BLaER1 treated with 17β-estradiol and CSF1 and Interleukin-3, amounts not matched to agents 10 nM and 100 nM (cell line): ENCODE measurements at regions not wholly inside any gene's neighbourhood (a gene's known extent, or its start where the extent isn't known, plus 50 kb on each side); places are given as distances from the start of the nearest gene placed in this dataset.

ENCODE experiments used
- H3K27ac ChIP-seq, 11 experiments: shearing (Covaris generic); formaldehyde crosslinking; 2 replicates each; pipeline ENCODE4 v1.8.1; 2022
- H3K27me3 ChIP-seq, 11 experiments: shearing (Covaris generic); formaldehyde crosslinking; 2 replicates each; pipeline ENCODE4 v1.8.1; 2022
- H3K36me3 ChIP-seq, 11 experiments: shearing (Covaris generic); formaldehyde crosslinking; 2 replicates each; pipeline ENCODE4 v1.8.1; 2022
- H3K4me1 ChIP-seq, 10 experiments: shearing (Covaris generic); formaldehyde crosslinking; 2 replicates each; pipeline ENCODE4 v1.8.1; 2022
- H3K4me2 ChIP-seq, 11 experiments: shearing (Covaris generic); formaldehyde crosslinking; 2 replicates each; pipeline ENCODE4 v1.8.1; 2022
- H3K4me3 ChIP-seq, 10 experiments: shearing (Covaris generic); formaldehyde crosslinking; 2 replicates each; pipeline ENCODE4 v1.8.1; 2022
- H3K9ac ChIP-seq, 11 experiments: shearing (Covaris generic); formaldehyde crosslinking; 2 replicates each; pipeline ENCODE4 v1.8.1; 2022
- H3K9me3 ChIP-seq, 11 experiments: shearing (Covaris generic); formaldehyde crosslinking; replicated peaks in 1 of 11; 2 replicates each; pipeline ENCODE4 v1.8.1; 2022
- H4K20me1 ChIP-seq, 11 experiments: shearing (Covaris generic); formaldehyde crosslinking; 2 replicates each; pipeline ENCODE4 v1.8.1; 2022
- Cebpa-rat ChIP-seq, 11 experiments: shearing (Covaris generic); IDR thresholded peaks; 2 replicates each; pipeline ENCODE4 v1.8.1; 2022

DNA sequence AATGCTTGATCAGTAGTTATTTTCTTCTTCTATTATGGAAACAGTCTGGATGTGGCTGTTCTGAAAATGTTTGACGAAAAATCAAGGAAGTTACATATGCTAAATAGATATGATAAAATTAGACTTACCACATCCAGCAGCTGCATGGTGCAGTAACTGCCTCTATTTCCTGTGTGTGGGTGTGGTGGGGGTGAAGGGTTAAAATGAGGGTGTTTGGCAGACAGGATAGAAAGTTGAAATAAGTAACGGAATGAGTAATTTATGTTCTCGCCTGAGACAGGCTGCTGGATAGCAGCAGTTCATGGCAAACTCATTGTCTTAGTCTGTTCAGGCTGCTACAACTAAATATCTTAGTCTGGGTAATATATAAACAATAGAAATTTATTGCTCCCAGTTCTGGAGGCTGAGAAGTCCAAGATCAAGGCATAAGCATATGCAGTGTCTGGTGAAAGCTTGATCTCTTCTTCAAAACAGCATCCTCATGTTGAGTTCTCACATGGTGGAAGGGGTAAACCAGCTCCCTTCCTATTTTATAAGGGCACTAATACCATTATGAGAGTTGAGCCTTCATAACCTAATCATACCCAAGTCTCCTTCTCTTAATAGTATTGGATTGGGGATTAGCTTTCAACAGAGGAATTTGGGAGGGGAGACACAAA is 1248.9 kb downstream of the SLITRK5 start:
- H3K36me3 ChIP-seq: peaks cover 0 to 24% (median 8%) of the 10 kb centered on the region in 11 experiments; a peak in 10 of 22 replicates
- peak overlapping the region; percentile 61 to 81 (median 71) for H3K4me2 ChIP-seq
- no peaks in the 10 kb centered on the region for H4K20me1 ChIP-seq
- H3K4me1 ChIP-seq: peaks cover 27 to 40% (median 31%) of the 10 kb centered on the region in 10 experiments
- H3K9me3 ChIP-seq: peaks cover 44 to 70% (median 60%) of the 10 kb centered on the region in 11 experiments
- peak overlapping the region; percentile 66 to 99 (median 94); a peak in 21 of 22 replicates for H3K27ac ChIP-seq
- H3K27me3 ChIP-seq: no peaks in the 10 kb centered on the region
- H3K4me3 ChIP-seq: peak overlapping the region in 4 of 10 experiments; percentile 8 to 40 (median 12); a peak in 7 of 20 replicates
- peak overlapping the region; percentile 7 to 85 (median 75); a peak in 21 of 22 replicates for H3K9ac ChIP-seq
- peak in 6 of 11 experiments; percentile 22 to 72 (median 44); a peak in 8 of 22 replicates for TF ChIP-seq Cebpa-rat (IDR thresholded peaks at IDR 0.05)

DNA sequence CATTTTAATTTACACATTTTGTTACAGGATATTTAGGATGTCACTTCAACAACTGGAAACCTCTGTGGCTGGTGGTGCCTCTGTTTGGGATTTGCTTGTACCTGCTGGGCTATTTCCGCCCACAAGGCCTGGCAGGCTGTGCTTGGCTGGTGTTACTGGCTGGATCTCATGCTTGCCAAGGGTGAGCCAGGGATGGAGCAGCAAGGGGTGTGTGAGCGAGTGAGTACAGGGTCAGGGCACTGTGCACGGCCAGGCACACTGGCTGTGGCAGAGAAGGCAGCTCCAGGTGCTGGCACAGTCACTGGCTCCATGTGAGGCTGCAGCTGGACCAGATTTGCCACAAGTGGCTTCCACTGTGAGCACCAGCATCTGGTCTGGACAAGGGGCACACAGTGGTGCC is 1254.8 kb downstream of the SLITRK5 start:
- Histone ChIP-seq H3K9me3 (peaks cover 43 to 68% (median 53%) of the 10 kb centered on the region in 11 experiments), H3K27ac (peak overlapping the region in 4 of 11 experiments; percentile 41 to 59 (median 54); a peak in 7 of 22 replicates), H3K4me1 (peaks cover 4 to 14% (median 11%) of the 10 kb centered on the region in 10 experiments; a peak in 17 of 20 replicates), H3K4me2 (no peak overlapping the region), H3K4me3 (peak overlapping the region in 9 of 10 experiments; percentile 19 to 47 (median 34); a peak in 11 of 20 replicates), H3K9ac (no peak overlapping the region), H3K27me3 (no peaks in the 10 kb centered on the region), H4K20me1 (no peaks in the 10 kb centered on the region), H3K36me3 (peaks cover 0 to 22% (median 14%) of the 10 kb centered on the region in 11 experiments; a peak in 17 of 22 replicates)
- no peak for TF ChIP-seq Cebpa-rat (IDR thresholded peaks at IDR 0.05)

DNA sequence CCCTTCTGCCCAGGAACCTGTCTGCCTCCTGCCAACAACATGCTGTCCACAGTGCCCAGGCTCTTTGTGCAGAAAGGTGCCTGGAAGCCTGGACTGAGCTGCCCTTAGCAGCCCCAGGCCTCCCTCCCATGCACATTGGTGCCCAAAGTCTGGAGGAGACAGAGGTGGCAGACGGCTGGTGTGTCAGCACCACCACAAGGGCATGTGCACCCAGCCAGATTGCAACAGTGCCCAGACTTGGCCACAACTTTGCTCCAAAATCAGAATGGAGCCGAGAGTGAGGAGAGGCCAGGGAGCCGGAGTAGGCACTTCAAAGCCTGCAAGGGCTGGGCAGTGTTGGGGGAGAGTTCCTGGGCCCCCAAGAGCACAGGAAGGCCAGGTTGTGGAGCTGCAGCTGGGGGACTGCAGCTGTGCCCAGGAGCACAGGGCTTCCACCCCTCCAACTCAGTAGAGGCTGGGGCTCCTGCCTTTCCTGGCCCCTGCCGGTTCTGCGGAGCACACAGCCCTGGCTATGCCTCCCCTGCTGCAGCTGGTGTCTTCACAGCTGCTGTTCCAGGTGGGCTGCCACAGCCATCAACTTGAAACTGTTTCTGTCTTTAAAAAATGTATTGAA is 1255.8 kb downstream of the SLITRK5 start:
- H3K27me3 ChIP-seq: no peaks in the 10 kb centered on the region
- H3K9me3 ChIP-seq: peaks cover 42 to 59% (median 47%) of the 10 kb centered on the region in 11 experiments
- no peak for TF ChIP-seq Cebpa-rat (IDR thresholded peaks at IDR 0.05)
- H3K4me1 ChIP-seq: peaks cover 0 to 7% (median under 1%) of the 10 kb centered on the region in 10 experiments; a peak in 7 of 20 replicates
- H4K20me1 ChIP-seq: no peaks in the 10 kb centered on the region
- no peak overlapping the region for H3K9ac ChIP-seq
- H3K27ac ChIP-seq: peak overlapping the region in 4 of 11 experiments; percentile 41 to 59 (median 54); a peak in 9 of 22 replicates
- H3K4me3 ChIP-seq: peak overlapping the region in 7 of 10 experiments; percentile 28 to 47 (median 39); a peak in 11 of 20 replicates
- H3K4me2 ChIP-seq: peak overlapping the region in 2 of 11 experiments; percentile 1 to 34; a peak in 2 of 22 replicates
- H3K36me3 ChIP-seq: peaks cover 0 to 22% (median 14%) of the 10 kb centered on the region in 11 experiments; a peak in 17 of 22 replicates

DNA sequence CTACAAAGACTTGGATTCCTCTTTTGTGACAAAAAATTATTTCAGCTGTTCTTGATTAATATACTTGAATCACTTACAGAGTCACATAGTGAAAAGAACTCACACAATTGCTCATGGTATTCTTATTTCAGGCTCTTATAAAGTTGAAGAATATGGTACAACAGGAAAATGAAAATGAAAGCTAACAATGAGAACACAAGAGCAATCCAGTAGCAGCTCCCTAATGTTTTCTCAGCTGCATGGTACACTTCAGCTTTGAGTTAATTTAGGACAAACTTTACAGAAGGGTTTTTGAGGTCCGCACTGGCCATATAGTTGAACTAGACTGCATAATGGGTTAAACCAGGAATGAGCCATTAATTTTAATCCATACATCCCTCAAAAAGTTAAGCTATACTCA is 1261.8 kb downstream of the SLITRK5 start:
- H3K9ac ChIP-seq: peak overlapping the region in 1 of 11 experiments; percentile 41; a peak in 1 of 22 replicates
- TF ChIP-seq Cebpa-rat (IDR thresholded peaks at IDR 0.05): no peak
- no peak overlapping the region for H3K4me3 ChIP-seq
- H3K36me3 ChIP-seq: no peaks in the 10 kb centered on the region
- H4K20me1 ChIP-seq: no peaks in the 10 kb centered on the region
- H3K4me1 ChIP-seq: peaks cover 9 to 25% (median 20%) of the 10 kb centered on the region in 10 experiments
- peak overlapping the region; percentile 3 to 43 (median 33); a peak in 16 of 22 replicates for H3K4me2 ChIP-seq
- H3K9me3 ChIP-seq: peaks cover under 1 to 28% (median 6%) of the 10 kb centered on the region in 11 experiments; a peak in 15 of 22 replicates
- no peaks in the 10 kb centered on the region for H3K27me3 ChIP-seq
- peak overlapping the region in 7 of 11 experiments; percentile 18 to 66 (median 45); a peak in 14 of 22 replicates for H3K27ac ChIP-seq

DNA sequence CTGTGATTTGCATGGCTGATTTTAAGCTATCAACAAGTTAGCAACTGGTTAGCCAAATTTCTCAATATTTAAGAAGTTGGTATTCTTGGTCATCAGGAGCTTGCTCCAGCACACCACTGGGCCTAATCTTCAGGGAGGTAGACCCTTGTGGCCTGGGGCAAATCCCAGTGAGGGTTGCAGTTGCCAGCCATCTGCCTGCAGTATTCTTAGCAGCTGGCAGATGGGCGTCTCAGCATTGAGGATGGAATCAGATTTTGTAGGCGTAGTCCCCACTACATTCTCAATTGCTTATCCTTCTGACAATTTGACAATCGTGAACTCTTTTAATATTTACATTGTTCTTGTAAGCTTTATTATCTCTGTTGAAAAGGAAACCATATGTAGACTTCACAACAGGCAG is 1266.2 kb downstream of the SLITRK5 start:
- Histone ChIP-seq H3K27ac (peak overlapping the region in 10 of 11 experiments; percentile 15 to 83 (median 70); a peak in 16 of 22 replicates), H3K36me3 (no peaks in the 10 kb centered on the region), H3K9me3 (peaks cover 0 to 21% (median 5%) of the 10 kb centered on the region in 11 experiments; a peak in 13 of 22 replicates), H3K9ac (peak overlapping the region in 4 of 11 experiments; percentile 19 to 64 (median 58); a peak in 6 of 22 replicates), H3K4me3 (peak overlapping the region in 1 of 10 experiments; percentile 23; a peak in 2 of 20 replicates), H3K4me2 (peak overlapping the region; percentile 28 to 82 (median 62); a peak in 19 of 22 replicates), H3K27me3 (no peaks in the 10 kb centered on the region), H3K4me1 (peaks cover 14 to 35% (median 26%) of the 10 kb centered on the region in 10 experiments), H4K20me1 (no peaks in the 10 kb centered on the region)
- TF ChIP-seq Cebpa-rat (IDR thresholded peaks at IDR 0.05): peak in 1 of 11 experiments; percentile 40; a peak in 2 of 22 replicates

DNA sequence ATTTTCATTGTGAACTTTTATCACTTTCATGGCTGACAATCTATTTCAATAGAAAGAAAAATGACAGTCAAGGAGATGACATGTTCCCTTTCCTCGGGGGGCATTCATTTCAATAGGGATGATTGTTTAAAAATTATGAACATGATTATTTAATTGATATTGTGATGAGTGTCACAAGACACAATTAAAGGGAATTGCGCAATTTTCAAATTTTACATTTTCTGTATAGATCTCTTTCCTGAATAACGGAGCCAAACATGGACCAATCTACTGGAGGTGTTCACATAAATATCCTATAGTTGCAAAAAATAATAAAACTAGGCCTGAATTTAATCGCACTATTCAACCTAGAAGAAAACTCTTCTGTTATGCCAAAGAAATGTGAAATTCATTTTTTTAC is 1274.6 kb downstream of the SLITRK5 start:
- Histone ChIP-seq H3K9me3 (peaks cover 9 to 27% (median 15%) of the 10 kb centered on the region in 11 experiments; a peak in 18 of 22 replicates), H3K27me3 (no peaks in the 10 kb centered on the region), H3K4me1 (no peaks in the 10 kb centered on the region), H3K27ac (no peak overlapping the region), H4K20me1 (no peaks in the 10 kb centered on the region), H3K36me3 (no peaks in the 10 kb centered on the region), H3K4me3 (no peak overlapping the region), H3K9ac (no peak overlapping the region), H3K4me2 (no peak overlapping the region)
- peak in 3 of 11 experiments; percentile 47 to 81 (median 74); a peak in 6 of 22 replicates for TF ChIP-seq Cebpa-rat (IDR thresholded peaks at IDR 0.05)

DNA sequence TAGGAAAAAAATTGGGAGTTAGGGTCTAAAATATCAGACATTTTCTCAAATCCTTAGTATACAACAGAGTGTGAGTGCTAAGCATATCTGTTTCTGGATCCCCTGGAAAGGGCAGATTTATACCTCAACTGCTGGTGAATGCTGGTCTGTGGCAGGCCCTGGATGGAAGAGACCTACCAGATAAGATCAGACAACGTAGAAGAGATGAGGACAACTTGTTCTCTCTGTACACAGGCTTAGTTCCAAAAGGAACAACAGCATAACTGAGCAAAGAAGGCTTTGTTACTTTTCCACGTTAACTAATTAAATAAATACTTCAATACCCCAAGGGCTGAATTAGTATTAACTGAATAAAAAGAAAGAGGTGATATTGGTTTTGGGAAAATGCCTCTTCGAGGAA is 1277.3 kb downstream of the SLITRK5 start:
- no peak overlapping the region for H3K9ac ChIP-seq
- no peak overlapping the region for H3K27ac ChIP-seq
- H3K4me1 ChIP-seq: no peaks in the 10 kb centered on the region
- H4K20me1 ChIP-seq: no peaks in the 10 kb centered on the region
- no peaks in the 10 kb centered on the region for H3K27me3 ChIP-seq
- H3K36me3 ChIP-seq: no peaks in the 10 kb centered on the region
- peaks cover 7 to 14% (median 12%) of the 10 kb centered on the region in 11 experiments; a peak in 18 of 22 replicates for H3K9me3 ChIP-seq
- no peak overlapping the region for H3K4me2 ChIP-seq
- TF ChIP-seq Cebpa-rat (IDR thresholded peaks at IDR 0.05): no peak
- no peak overlapping the region for H3K4me3 ChIP-seq

DNA sequence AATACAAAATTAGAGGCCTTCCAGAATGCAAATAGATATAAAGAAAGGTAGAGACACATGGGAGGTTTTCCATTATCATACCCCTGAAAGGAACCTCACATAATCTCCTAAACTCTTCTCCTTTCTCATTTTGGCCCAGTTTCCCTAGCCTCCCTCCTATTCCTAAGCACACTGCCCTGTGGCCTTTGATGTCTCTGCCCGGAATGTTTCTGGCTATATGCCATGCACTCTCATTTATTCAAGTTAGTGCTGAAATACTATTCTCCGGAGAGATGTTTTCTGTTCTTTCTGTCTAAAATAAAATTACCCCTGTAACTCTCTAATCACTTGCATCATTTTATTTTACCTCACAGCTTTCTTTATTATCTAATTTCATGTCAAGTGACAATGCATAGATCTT is 1287.7 kb downstream of the SLITRK5 start:
- no peaks in the 10 kb centered on the region for H4K20me1 ChIP-seq
- no peak overlapping the region for H3K4me3 ChIP-seq
- H3K4me2 ChIP-seq: no peak overlapping the region
- H3K27ac ChIP-seq: no peak overlapping the region
- no peaks in the 10 kb centered on the region for H3K4me1 ChIP-seq
- no peaks in the 10 kb centered on the region for H3K27me3 ChIP-seq
- no peak overlapping the region for H3K9ac ChIP-seq
- no peak for TF ChIP-seq Cebpa-rat (IDR thresholded peaks at IDR 0.05)
- peaks cover 0 to 7% (median 0%) of the 10 kb centered on the region in 11 experiments; a peak in 1 of 22 replicates for H3K9me3 ChIP-seq
- H3K36me3 ChIP-seq: no peaks in the 10 kb centered on the region
